ENCODE measurements at regions not wholly inside any gene's neighbourhood (a gene's known extent, or its start where the extent isn't known, plus 50 kb on each side); places are given as distances from the start of the nearest gene placed in this dataset.

DNA sequence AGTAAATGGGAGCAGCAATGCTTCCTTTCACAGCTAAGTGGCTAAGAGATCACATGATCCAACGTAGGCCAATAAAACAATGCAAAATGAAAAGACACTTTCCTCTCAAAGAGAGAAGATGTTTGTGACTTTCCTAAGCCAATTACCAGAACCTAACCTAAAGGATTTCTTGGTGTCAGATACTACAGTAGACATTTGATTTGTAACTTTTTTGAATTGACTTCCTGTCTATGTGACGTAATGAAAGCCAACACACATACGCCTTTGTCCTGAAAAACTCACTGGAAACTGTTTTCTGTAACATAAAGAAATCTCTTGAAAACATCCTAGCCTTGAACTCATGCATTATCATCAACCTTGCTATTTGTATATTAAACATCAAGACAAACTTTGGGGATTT lies 417.1 kb downstream of the GPAM start:
- no peak for TF ChIP-seq EZH2 (IDR thresholded peaks at IDR 0.05; ENCODE audit: low read depth)
- no peak for TF ChIP-seq CTCF (conservative IDR thresholded peaks at IDR 0.05)
